ENCODE measurements at regions not wholly inside any gene's neighbourhood (a gene's known extent, or its start where the extent isn't known, plus 50 kb on each side); places are given as distances from the start of the nearest gene placed in this dataset.

- no peaks in the 10 kb centered on the region for H3K9me3 ChIP-seq
- H3K4me3 ChIP-seq (ENCODE audit: control insufficient read depth in 1 of 2, extremely low read depth in 1 of 2, low read length in 1 of 2), result no peak overlapping the region
- no peaks in the 10 kb centered on the region for H3K36me3 Mint-ChIP-seq
- no peaks in the 10 kb centered on the region for H3K4me1 ChIP-seq (ENCODE audit: control insufficient read depth in 1 of 2, extremely low read depth in 1 of 2, insufficient read depth in 2 of 2, low read length in 2 of 2)
- H3K27me3 ChIP-seq (replicated peaks in 1 of 2; ENCODE audit: control insufficient read depth in 2 of 2, extremely low read depth in 1 of 2, insufficient read depth in 2 of 2, low read length in 1 of 2), result no peaks in the 10 kb centered on the region
- H3K4me3 Mint-ChIP-seq, result no peak overlapping the region
- H3K27ac Mint-ChIP-seq, result no peak overlapping the region
- H3K9me3 Mint-ChIP-seq, result no peaks in the 10 kb centered on the region
- CTCF ChIA-PET, result no interaction called here
- ATAC-seq (replicated peaks in 1 of 4) (no peak), DNase-seq (no peak)
- H3K27ac ChIP-seq (ENCODE audit: low read length), result no peak overlapping the region
- H3K27me3 Mint-ChIP-seq, result peaks cover 0 to 5% of the 10 kb centered on the region in 2 donors
- WGBS (ENCODE audit: insufficient coverage), result 67% methylated on average over 3 of the region's 4 CpGs
- POLR2A ChIA-PET, result no interaction called here
- H3K36me3 ChIP-seq (ENCODE audit: control insufficient read depth in 2 of 2, extremely low read depth in 1 of 2, insufficient read depth in 1 of 2, low read length in 1 of 2), result no peaks in the 10 kb centered on the region
- no peaks in the 10 kb centered on the region for H3K4me1 Mint-ChIP-seq
These were observed 114.0 kb upstream of the FRG1 start for GRCh38 chr4:189826657-189827056.

- ChIA-PET POLR2A (no interaction called here), CTCF (no interaction called here)
- Mint-ChIP-seq H3K4me3 (no peak overlapping the region), H3K27me3 (peaks cover 0 to 5% of the 10 kb centered on the region in 2 donors), H3K27ac (no peak overlapping the region), H3K9me3 (no peaks in the 10 kb centered on the region), H3K36me3 (no peaks in the 10 kb centered on the region), H3K4me1 (no peaks in the 10 kb centered on the region)
- H3K4me3 ChIP-seq (ENCODE audit: control insufficient read depth in 1 of 2, extremely low read depth in 1 of 2, low read length in 1 of 2), result no peak overlapping the region
- DNase-seq, result no peak
- no peaks in the 10 kb centered on the region for H3K9me3 ChIP-seq
- no peaks in the 10 kb centered on the region for H3K27me3 ChIP-seq (replicated peaks in 1 of 2; ENCODE audit: control insufficient read depth in 2 of 2, extremely low read depth in 1 of 2, insufficient read depth in 2 of 2, low read length in 1 of 2)
- no peak for ATAC-seq (replicated peaks in 1 of 4)
- 78% methylated on average over 1 of the region's 7 CpGs for WGBS (ENCODE audit: insufficient coverage)
- no peaks in the 10 kb centered on the region for H3K4me1 ChIP-seq (ENCODE audit: control insufficient read depth in 1 of 2, extremely low read depth in 1 of 2, insufficient read depth in 2 of 2, low read length in 2 of 2)
- no peak overlapping the region for H3K27ac ChIP-seq (ENCODE audit: low read length)
- no peaks in the 10 kb centered on the region for H3K36me3 ChIP-seq (ENCODE audit: control insufficient read depth in 2 of 2, extremely low read depth in 1 of 2, insufficient read depth in 1 of 2, low read length in 1 of 2)
These were observed 112.5 kb upstream of the FRG1 start for GRCh38 chr4:189828081-189828697.

- Histone ChIP-seq H3K27me3 (replicated peaks in 1 of 2; ENCODE audit: control insufficient read depth in 2 of 2, extremely low read depth in 1 of 2, insufficient read depth in 2 of 2, low read length in 1 of 2) (no peaks in the 10 kb centered on the region), H3K36me3 (ENCODE audit: control insufficient read depth in 2 of 2, extremely low read depth in 1 of 2, insufficient read depth in 1 of 2, low read length in 1 of 2) (no peaks in the 10 kb centered on the region), H3K4me1 (ENCODE audit: control insufficient read depth in 1 of 2, extremely low read depth in 1 of 2, insufficient read depth in 2 of 2, low read length in 2 of 2) (no peaks in the 10 kb centered on the region), H3K27ac (ENCODE audit: low read length) (no peak overlapping the region), H3K9me3 (no peaks in the 10 kb centered on the region), H3K4me3 (ENCODE audit: control insufficient read depth in 1 of 2, extremely low read depth in 1 of 2, low read length in 1 of 2) (no peak overlapping the region)
- Mint-ChIP-seq H3K36me3 (no peaks in the 10 kb centered on the region), H3K9me3 (peaks cover 0 to 4% (median 0%) of the 10 kb centered on the region in 3 donors), H3K4me1 (no peaks in the 10 kb centered on the region), H3K27me3 (no peaks in the 10 kb centered on the region), H3K4me3 (no peak overlapping the region), H3K27ac (no peak overlapping the region)
- ATAC-seq (replicated peaks in 1 of 4), result no peak
- ChIA-PET CTCF (no interaction called here), POLR2A (no interaction called here)
- no peak for DNase-seq
- WGBS (ENCODE audit: insufficient coverage), result 100% methylated on average over 1 of the region's 6 CpGs
These were observed 108.1 kb upstream of the FRG1 start for GRCh38 chr4:189832528-189832927.

- no peaks in the 10 kb centered on the region for H3K27me3 ChIP-seq (replicated peaks in 1 of 2; ENCODE audit: control insufficient read depth in 2 of 2, extremely low read depth in 1 of 2, insufficient read depth in 2 of 2, low read length in 1 of 2)
- ATAC-seq (replicated peaks in 1 of 4) (no peak), DNase-seq (no peak)
- POLR2A ChIA-PET, result no interaction called here
- Mint-ChIP-seq H3K4me1 (no peaks in the 10 kb centered on the region), H3K27ac (no peak overlapping the region), H3K36me3 (no peaks in the 10 kb centered on the region), H3K27me3 (no peaks in the 10 kb centered on the region), H3K4me3 (no peak overlapping the region), H3K9me3 (peaks cover 0 to 4% (median 0%) of the 10 kb centered on the region in 3 donors)
- 50% methylated on average over 1 of the region's 4 CpGs for WGBS (ENCODE audit: insufficient coverage)
- H3K36me3 ChIP-seq (ENCODE audit: control insufficient read depth in 2 of 2, extremely low read depth in 1 of 2, insufficient read depth in 1 of 2, low read length in 1 of 2), result no peaks in the 10 kb centered on the region
- no peak overlapping the region for H3K4me3 ChIP-seq (ENCODE audit: control insufficient read depth in 1 of 2, extremely low read depth in 1 of 2, low read length in 1 of 2)
- H3K27ac ChIP-seq (ENCODE audit: low read length), result no peak overlapping the region
- no peaks in the 10 kb centered on the region for H3K4me1 ChIP-seq (ENCODE audit: control insufficient read depth in 1 of 2, extremely low read depth in 1 of 2, insufficient read depth in 2 of 2, low read length in 2 of 2)
- CTCF ChIA-PET, result no interaction called here
- H3K9me3 ChIP-seq, result no peaks in the 10 kb centered on the region
These were observed 106.1 kb upstream of the FRG1 start for GRCh38 chr4:189834616-189835015.

- Histone ChIP-seq H3K27me3 (replicated peaks in 1 of 2; ENCODE audit: control insufficient read depth in 2 of 2, extremely low read depth in 1 of 2, insufficient read depth in 2 of 2, low read length in 1 of 2) (no peaks in the 10 kb centered on the region), H3K9me3 (no peaks in the 10 kb centered on the region), H3K4me3 (ENCODE audit: control insufficient read depth in 1 of 2, extremely low read depth in 1 of 2, low read length in 1 of 2) (no peak overlapping the region), H3K4me1 (ENCODE audit: control insufficient read depth in 1 of 2, extremely low read depth in 1 of 2, insufficient read depth in 2 of 2, low read length in 2 of 2) (no peaks in the 10 kb centered on the region), H3K36me3 (ENCODE audit: control insufficient read depth in 2 of 2, extremely low read depth in 1 of 2, insufficient read depth in 1 of 2, low read length in 1 of 2) (no peaks in the 10 kb centered on the region), H3K27ac (ENCODE audit: low read length) (no peak overlapping the region)
- POLR2A ChIA-PET, result no interaction called here
- Mint-ChIP-seq H3K36me3 (no peaks in the 10 kb centered on the region), H3K27me3 (no peaks in the 10 kb centered on the region), H3K4me3 (no peak overlapping the region), H3K27ac (no peak overlapping the region), H3K4me1 (no peaks in the 10 kb centered on the region), H3K9me3 (peaks cover 0 to 4% (median 0%) of the 10 kb centered on the region in 3 donors)
- no peak for ATAC-seq (replicated peaks in 1 of 4)
- 60% methylated on average over 1 of the region's 1 CpG for WGBS (ENCODE audit: insufficient coverage)
- CTCF ChIA-PET, result no interaction called here
- DNase-seq, result no peak
These were observed 105.2 kb upstream of the FRG1 start for GRCh38 chr4:189835505-189835904.

GRCh38 chr4:189837471-189837870 is 103.2 kb upstream of the FRG1 start:
- Histone ChIP-seq H3K27ac (ENCODE audit: low read length) (no peak overlapping the region), H3K36me3 (ENCODE audit: control insufficient read depth in 2 of 2, extremely low read depth in 1 of 2, insufficient read depth in 1 of 2, low read length in 1 of 2) (no peaks in the 10 kb centered on the region), H3K27me3 (replicated peaks in 1 of 2; ENCODE audit: control insufficient read depth in 2 of 2, extremely low read depth in 1 of 2, insufficient read depth in 2 of 2, low read length in 1 of 2) (no peaks in the 10 kb centered on the region), H3K9me3 (no peaks in the 10 kb centered on the region), H3K4me3 (ENCODE audit: control insufficient read depth in 1 of 2, extremely low read depth in 1 of 2, low read length in 1 of 2) (no peak overlapping the region), H3K4me1 (ENCODE audit: control insufficient read depth in 1 of 2, extremely low read depth in 1 of 2, insufficient read depth in 2 of 2, low read length in 2 of 2) (no peaks in the 10 kb centered on the region)
- no peaks in the 10 kb centered on the region for H3K27me3 Mint-ChIP-seq
- no peak overlapping the region for H3K4me3 Mint-ChIP-seq
- DNase-seq, result no peak
- peaks cover 0 to 4% (median 0%) of the 10 kb centered on the region in 3 donors for H3K9me3 Mint-ChIP-seq
- H3K36me3 Mint-ChIP-seq, result no peaks in the 10 kb centered on the region
- ATAC-seq (replicated peaks in 1 of 4), result no peak
- POLR2A ChIA-PET, result no interaction called here
- 20% methylated on average over 1 of the region's 5 CpGs for WGBS (ENCODE audit: insufficient coverage)
- no peak overlapping the region for H3K27ac Mint-ChIP-seq
- no peaks in the 10 kb centered on the region for H3K4me1 Mint-ChIP-seq
- CTCF ChIA-PET, result no interaction called here

Data from T-cell (primary cell).